Upper lobe of left lung (tissue), 4 donors: ENCODE measurements at regions not wholly inside any gene's neighbourhood (a gene's known extent, or its start where the extent isn't known, plus 50 kb on each side); places are given as distances from the start of the nearest gene placed in this dataset.

Source experiments
- POLR2AphosphoS5 ChIP-seq, 2 donors: sonication (generic); formaldehyde crosslinking; IDR thresholded peaks; one replicate each; pipeline ENCODE4 v1.5.1; 2017; ENCODE audit warnings: antibody characterized with exemption in 2 of 2
- TF ChIP-seq, protein P1 (sequence below), 6 experiments: fragments of 450-650 bp in 4 of 6; fragments of 200-600 bp in 2 of 6; sonication (generic) in 2 of 6; IDR thresholded peaks; one replicate each; pipeline ENCODE4 v1.5.1; 2016 to 2019; ENCODE audit warnings: antibody characterized with exemption in 6 of 6

DNA sequence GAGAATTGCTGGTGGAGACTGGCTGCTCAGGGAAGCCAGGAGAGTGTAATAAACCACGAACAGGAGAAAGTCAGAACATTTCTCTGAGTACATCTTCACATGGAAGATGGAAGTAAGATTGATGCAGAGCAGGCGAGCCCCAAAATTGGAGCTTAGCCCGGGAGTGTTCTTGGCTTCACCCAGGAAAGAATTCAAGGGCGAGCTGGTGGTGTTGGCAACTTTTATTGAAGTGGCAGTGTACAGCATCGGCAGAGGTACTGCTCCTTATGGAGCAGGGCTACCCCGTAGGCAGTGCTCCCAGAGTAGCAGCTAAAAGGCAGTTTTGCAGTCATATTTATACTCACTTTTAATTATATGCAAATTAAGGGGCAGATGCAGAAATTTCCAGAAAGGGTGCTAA is 281.4 kb upstream of the MEX3C start:
- TF ChIP-seq POLR2AphosphoS5 (IDR thresholded peaks at IDR 0.05), result no peak
- TF ChIP-seq, protein P1, sequence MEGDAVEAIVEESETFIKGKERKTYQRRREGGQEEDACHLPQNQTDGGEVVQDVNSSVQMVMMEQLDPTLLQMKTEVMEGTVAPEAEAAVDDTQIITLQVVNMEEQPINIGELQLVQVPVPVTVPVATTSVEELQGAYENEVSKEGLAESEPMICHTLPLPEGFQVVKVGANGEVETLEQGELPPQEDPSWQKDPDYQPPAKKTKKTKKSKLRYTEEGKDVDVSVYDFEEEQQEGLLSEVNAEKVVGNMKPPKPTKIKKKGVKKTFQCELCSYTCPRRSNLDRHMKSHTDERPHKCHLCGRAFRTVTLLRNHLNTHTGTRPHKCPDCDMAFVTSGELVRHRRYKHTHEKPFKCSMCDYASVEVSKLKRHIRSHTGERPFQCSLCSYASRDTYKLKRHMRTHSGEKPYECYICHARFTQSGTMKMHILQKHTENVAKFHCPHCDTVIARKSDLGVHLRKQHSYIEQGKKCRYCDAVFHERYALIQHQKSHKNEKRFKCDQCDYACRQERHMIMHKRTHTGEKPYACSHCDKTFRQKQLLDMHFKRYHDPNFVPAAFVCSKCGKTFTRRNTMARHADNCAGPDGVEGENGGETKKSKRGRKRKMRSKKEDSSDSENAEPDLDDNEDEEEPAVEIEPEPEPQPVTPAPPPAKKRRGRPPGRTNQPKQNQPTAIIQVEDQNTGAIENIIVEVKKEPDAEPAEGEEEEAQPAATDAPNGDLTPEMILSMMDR (IDR thresholded peaks at IDR 0.05), result no peak
